ENCODE measurements at regions not wholly inside any gene's neighbourhood (a gene's known extent, or its start where the extent isn't known, plus 50 kb on each side); places are given as distances from the start of the nearest gene placed in this dataset.
A peak's percentile ranks its signal among the peaks of the same experiment; 100 is the strongest.
"Not testable (repeated sequence)": the region's sequence is repeated elsewhere in the genome, so short reads cannot be mapped to it uniquely, and the experiment has no call there.

DNA sequence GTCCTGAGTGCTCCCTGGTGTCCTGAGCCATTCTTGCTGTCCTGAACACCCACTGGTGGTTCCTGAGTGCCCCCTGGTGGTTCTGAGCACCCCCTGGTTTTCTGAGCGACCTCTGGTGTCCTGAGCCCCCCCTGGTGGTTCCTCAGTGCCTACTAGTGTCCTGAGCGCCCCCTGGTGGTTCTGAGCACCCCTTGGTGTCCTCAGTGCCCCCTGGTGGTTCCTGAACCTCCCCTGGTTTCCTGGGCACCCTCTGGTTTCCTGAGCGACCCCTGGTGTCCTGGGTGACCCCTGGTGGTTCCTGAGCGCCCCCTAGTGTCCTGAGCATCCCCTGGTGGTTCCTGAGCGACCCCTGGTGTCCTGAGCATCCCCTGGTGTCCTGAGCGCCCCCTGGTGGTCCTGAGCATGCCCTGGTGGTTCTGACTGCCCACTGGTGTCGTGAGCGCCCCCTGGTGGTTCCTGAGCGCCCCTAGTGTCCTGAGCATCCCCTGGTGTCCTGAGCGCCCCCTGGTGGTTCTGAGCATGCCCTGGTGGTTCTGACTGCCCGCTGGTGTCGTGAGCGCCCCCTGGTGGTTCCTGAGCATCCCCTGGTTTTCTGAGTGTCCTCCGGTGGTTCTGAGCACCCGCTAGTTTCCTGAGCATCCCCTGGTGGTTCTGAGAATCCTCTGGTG, 473.1 kb downstream of the TMEM121 start:
- TF ChIP-seq, protein P1, sequence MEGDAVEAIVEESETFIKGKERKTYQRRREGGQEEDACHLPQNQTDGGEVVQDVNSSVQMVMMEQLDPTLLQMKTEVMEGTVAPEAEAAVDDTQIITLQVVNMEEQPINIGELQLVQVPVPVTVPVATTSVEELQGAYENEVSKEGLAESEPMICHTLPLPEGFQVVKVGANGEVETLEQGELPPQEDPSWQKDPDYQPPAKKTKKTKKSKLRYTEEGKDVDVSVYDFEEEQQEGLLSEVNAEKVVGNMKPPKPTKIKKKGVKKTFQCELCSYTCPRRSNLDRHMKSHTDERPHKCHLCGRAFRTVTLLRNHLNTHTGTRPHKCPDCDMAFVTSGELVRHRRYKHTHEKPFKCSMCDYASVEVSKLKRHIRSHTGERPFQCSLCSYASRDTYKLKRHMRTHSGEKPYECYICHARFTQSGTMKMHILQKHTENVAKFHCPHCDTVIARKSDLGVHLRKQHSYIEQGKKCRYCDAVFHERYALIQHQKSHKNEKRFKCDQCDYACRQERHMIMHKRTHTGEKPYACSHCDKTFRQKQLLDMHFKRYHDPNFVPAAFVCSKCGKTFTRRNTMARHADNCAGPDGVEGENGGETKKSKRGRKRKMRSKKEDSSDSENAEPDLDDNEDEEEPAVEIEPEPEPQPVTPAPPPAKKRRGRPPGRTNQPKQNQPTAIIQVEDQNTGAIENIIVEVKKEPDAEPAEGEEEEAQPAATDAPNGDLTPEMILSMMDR (IDR thresholded peaks at IDR 0.05): peak in 3 of 7 experiments; percentile 17 to 53 (median 28)
- no peak for TF ChIP-seq POLR2A (IDR thresholded peaks at IDR 0.05)
- Histone ChIP-seq H3K4me1 (no peaks in the 10 kb centered on the region), H3K36me3 (replicated peaks in 1 of 2; ENCODE audit: insufficient read depth in 1 of 2, low read depth in 2 of 2) (no peaks in the 10 kb centered on the region), H3K4me3 (no peak overlapping the region), H3K27ac (no peak overlapping the region), H3K9me3 (no peaks in the 10 kb centered on the region), H3K27me3 (no peaks in the 10 kb centered on the region)
- ATAC-seq: no peak
- intact Hi-C loops (cut with DNase I): no loop called here
- 46% methylated on average over 14 of the region's 15 CpGs; no CpG with 5 or more reads in 1 of the 2 donors for WGBS, 2 donors
- DNase-seq: peak; percentile 51 to 59 (median 54)

DNA sequence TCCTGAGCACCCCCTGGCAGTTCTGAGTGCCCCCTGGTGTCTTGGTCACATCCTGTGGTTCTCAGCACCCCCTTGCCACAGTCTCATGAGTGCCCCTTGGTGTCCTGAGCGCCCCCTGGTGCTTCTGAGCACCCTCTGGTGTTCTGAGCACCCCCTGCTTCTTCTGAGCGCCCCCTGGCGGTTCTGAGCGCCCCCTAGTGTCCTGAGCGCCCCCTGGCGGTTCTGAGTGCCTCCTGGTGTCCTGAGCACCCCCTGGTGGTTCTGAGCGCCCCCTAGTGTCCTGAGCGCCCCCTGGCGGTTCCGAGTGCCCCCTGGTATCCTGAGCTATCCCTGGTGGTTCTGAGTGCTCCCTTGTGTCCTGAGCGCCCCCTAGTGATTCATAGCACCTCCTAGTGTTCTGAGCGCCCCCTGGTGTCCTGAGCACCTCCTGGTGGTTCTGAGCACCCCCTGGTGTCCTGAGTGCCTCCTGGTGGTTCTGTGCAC, 473.7 kb downstream of the TMEM121 start:
- DNase-seq: not testable (repeated sequence)

DNA sequence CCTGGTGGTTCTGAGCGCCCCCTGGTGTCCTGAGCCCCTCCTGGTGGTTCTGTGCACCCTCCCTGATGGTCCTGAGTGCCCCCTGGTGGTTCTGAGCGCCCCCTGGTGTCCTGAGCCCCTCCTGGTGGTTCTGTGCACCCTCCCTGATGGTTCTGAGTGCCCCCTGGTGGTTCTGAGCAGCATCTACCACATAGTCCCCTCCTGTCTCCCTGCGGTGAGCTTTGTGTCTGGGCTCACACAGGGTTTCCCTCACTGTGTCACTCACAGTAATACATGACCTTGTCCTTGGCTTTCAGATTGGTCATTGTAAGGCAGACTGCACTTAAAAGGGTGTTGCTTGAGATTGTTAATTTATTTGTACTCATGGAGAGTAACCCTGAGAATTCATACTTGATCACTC, 474.9 kb downstream of the TMEM121 start:
- H3K9me3 ChIP-seq; H3K4me1 ChIP-seq; intact Hi-C loops (cut with DNase I); H3K27ac ChIP-seq; H3K27me3 ChIP-seq; DNase-seq; H3K36me3 ChIP-seq (replicated peaks in 1 of 2; ENCODE audit: insufficient read depth in 1 of 2, low read depth in 2 of 2); ATAC-seq; H3K4me3 ChIP-seq: not testable (repeated sequence)
- no CpG with 5 or more reads among the region's 3 CpGs for WGBS, 2 donors

More for the DNA sequence above, 473.7 kb downstream of the TMEM121 start:
- TF ChIP-seq, protein P1 (IDR thresholded peaks at IDR 0.05): peak in 1 of 7 experiments; percentile 8
- intact Hi-C loops (cut with DNase I); H3K4me3 ChIP-seq; H3K9me3 ChIP-seq; H3K27ac ChIP-seq; ATAC-seq; H3K4me1 ChIP-seq; H3K36me3 ChIP-seq (replicated peaks in 1 of 2; ENCODE audit: insufficient read depth in 1 of 2, low read depth in 2 of 2); H3K27me3 ChIP-seq: not testable (repeated sequence)
- WGBS, 2 donors: 46% methylated on average over 7 of the region's 12 CpGs; no CpG with 5 or more reads in 1 of the 2 donors

DNA sequence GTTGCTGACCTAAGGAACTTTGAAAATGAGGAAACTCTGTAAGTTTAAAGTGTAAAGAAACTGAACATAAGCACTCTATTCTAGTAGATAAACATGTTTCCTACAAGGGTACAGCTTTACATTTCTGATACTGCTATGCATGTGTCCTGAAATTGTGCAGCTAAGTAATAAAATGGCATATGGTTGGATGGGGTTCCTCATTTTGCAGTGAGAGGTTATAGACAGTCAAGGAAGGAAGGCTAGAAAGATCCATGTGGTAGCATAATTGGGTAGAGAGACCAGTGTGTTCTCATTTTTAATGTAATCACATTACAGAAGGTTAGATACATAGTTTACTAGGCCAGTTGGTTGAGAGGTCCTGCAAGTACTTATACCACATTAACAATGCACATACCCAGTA, 477.0 kb downstream of the TMEM121 start:
- no peaks in the 10 kb centered on the region for H3K36me3 ChIP-seq (replicated peaks in 1 of 2; ENCODE audit: insufficient read depth in 1 of 2, low read depth in 2 of 2)
- H3K27me3 ChIP-seq: no peaks in the 10 kb centered on the region
- DNase-seq (no peak), ATAC-seq (no peak)
- no peak for TF ChIP-seq POLR2A (IDR thresholded peaks at IDR 0.05)
- TF ChIP-seq, protein P1 (IDR thresholded peaks at IDR 0.05): no peak
- no peak overlapping the region for H3K4me3 ChIP-seq
- H3K4me1 ChIP-seq: no peaks in the 10 kb centered on the region
- H3K9me3 ChIP-seq: no peaks in the 10 kb centered on the region
- intact Hi-C loops (cut with DNase I): no loop called here
- no peak overlapping the region for H3K27ac ChIP-seq

DNA sequence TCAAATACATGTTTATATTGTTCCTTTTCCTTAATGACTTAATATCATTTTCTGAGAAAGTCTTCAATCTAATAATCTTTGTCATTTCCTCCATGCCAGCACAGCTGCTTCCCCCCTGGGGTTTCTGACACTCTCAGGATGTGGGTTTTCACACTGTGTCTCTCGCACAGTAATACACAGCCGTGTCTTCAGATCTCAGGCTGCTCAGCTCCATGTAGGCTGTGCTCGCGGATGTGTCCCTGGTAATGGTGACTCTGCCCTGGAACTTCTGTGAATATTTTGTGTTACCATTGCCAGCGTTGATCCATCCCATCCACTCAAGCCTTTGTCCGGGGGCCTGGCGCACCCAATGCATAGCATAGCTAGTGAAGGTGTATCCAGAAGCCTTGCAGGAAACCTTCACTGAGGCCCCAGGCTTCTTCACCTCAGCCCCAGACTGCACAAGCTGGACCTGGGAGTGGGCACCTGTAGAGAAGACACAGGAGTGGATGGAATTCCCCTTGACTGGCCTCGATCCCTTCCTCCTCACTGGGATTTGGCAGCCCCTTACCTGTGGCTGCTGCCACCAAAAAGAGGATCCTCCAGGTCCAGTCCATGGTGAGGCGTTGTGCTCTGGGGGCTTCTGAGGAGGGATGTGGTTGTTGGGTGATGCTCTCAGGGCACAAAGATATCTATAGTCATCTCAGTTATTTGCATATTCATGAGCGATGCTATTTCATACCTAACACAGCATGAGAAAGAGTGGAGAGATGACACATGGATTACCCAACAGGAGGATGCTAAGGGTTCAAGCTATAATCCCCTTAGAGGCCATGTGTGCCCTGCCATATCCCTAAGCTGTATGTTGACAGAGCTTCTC, 478.8 kb downstream of the TMEM121 start:
- not testable (repeated sequence) for H3K27me3 ChIP-seq, ATAC-seq

More for the DNA sequence above, 478.8 kb downstream of the TMEM121 start:
- DNase-seq; H3K27ac ChIP-seq; intact Hi-C loops (cut with DNase I); H3K9me3 ChIP-seq; H3K4me3 ChIP-seq; H3K36me3 ChIP-seq (replicated peaks in 1 of 2; ENCODE audit: insufficient read depth in 1 of 2, low read depth in 2 of 2); H3K4me1 ChIP-seq: not testable (repeated sequence)
- 41 to 53% methylated on average over 8 to 9 of the region's 10 CpGs for WGBS, 2 donors

All from body of pancreas (tissue), 4 donors.